Vagina (tissue), 2 donors: ENCODE measurements at regions not wholly inside any gene's neighbourhood (a gene's known extent, or its start where the extent isn't known, plus 50 kb on each side); places are given as distances from the start of the nearest gene placed in this dataset.

Experiments used
- POLR2AphosphoS5 ChIP-seq, 2 donors: sonication (generic); formaldehyde crosslinking; IDR thresholded peaks; one replicate each; pipeline ENCODE4 v1.9.0; 2017; ENCODE audit warnings: antibody characterized with exemption in 2 of 2, mild to moderate bottlenecking in 2 of 2, low read depth in 1 of 2; ENCODE audit not compliant: insufficient read depth in 1 of 2
- TF ChIP-seq, protein P1 (sequence below), 3 experiments: fragments of 450-650 bp in 2 of 3; fragments of 200-600 bp in 1 of 3; sonication (generic) in 1 of 3; IDR thresholded peaks; one replicate each; pipeline ENCODE4 v1.5.1; 2017 to 2019; ENCODE audit warnings: antibody characterized with exemption in 3 of 3, mild to moderate bottlenecking in 2 of 3, moderate library complexity in 2 of 3

DNA sequence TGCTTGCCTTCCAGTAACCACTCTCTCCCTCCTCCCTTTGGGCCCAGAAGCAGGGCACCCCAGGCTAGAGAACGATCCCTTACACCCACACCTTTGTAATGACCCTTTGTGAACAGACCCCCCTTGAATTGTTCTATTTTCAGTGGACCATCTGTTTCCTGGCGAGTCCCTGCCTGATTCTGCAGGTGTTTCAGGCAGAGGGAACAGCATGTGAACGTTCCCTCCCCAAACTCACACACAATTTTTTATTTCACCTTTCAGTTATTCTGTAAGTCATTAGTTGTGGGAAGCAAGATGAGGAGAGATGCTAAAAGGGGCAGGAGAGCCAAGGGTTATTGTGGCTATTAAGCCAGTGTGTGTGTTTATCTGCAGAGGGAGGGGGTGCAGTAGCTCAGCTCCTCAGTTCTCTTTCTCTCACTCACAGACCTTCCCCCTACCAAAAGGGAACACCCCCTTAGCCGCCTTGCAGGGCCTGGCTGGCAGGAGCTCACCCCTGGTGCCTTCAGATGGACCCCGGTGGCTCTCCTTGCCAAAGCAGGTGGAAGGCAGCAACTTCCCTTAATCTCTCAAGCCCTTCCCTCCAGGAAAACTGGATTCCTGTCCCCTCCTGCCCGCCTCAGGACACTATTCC, 64.8 kb upstream of the SPON1 start:
- TF ChIP-seq, protein P1, sequence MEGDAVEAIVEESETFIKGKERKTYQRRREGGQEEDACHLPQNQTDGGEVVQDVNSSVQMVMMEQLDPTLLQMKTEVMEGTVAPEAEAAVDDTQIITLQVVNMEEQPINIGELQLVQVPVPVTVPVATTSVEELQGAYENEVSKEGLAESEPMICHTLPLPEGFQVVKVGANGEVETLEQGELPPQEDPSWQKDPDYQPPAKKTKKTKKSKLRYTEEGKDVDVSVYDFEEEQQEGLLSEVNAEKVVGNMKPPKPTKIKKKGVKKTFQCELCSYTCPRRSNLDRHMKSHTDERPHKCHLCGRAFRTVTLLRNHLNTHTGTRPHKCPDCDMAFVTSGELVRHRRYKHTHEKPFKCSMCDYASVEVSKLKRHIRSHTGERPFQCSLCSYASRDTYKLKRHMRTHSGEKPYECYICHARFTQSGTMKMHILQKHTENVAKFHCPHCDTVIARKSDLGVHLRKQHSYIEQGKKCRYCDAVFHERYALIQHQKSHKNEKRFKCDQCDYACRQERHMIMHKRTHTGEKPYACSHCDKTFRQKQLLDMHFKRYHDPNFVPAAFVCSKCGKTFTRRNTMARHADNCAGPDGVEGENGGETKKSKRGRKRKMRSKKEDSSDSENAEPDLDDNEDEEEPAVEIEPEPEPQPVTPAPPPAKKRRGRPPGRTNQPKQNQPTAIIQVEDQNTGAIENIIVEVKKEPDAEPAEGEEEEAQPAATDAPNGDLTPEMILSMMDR (IDR thresholded peaks at IDR 0.05) = no peak
- no peak for TF ChIP-seq POLR2AphosphoS5 (IDR thresholded peaks at IDR 0.05; ENCODE audit: insufficient read depth in 1 of 2, low read depth in 1 of 2)
